Prostate gland (tissue), 2 donors: ENCODE measurements at regions not wholly inside any gene's neighbourhood (a gene's known extent, or its start where the extent isn't known, plus 50 kb on each side); places are given as distances from the start of the nearest gene placed in this dataset.

Experiments used
- POLR2A ChIP-seq: fragments of 450-650 bp; IDR thresholded peaks from one replicate; pipeline ENCODE4 v1.6.1; 2016; ENCODE audit warnings: antibody characterized with exemption, mild to moderate bottlenecking
- TF ChIP-seq, protein P1 (sequence below), 4 experiments: fragments of 200-600 bp in 2 of 4; fragments of 450-650 bp in 2 of 4; sonication (generic) in 2 of 4; IDR thresholded peaks; 1 replicate in 3 of 4; 2 replicates in 1 of 4; pipeline ENCODE4 v1.5.1; 2016 to 2019; ENCODE audit warnings: antibody characterized with exemption in 4 of 4, mild to moderate bottlenecking in 2 of 4, moderate library complexity in 2 of 4

DNA sequence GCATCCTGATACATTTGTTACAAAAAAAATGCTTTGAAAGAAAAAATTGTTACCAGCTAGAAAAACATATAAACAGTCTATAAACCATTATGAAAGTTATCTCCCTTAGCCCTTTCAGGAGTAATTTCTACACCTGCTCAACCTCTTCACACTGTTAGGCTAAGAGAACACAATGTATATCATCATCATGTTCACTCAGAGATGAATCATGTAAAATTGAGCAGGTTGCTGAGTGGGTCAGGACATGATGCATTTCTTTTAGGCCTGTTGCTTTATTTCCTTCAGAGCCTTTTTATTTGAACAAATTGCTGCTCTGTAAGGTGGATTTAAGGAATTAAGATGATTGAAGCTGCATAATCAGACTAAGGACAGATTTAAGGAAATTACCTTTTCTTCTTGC, 531.3 kb upstream of the MAN1A1 start:
- TF ChIP-seq, protein P1, sequence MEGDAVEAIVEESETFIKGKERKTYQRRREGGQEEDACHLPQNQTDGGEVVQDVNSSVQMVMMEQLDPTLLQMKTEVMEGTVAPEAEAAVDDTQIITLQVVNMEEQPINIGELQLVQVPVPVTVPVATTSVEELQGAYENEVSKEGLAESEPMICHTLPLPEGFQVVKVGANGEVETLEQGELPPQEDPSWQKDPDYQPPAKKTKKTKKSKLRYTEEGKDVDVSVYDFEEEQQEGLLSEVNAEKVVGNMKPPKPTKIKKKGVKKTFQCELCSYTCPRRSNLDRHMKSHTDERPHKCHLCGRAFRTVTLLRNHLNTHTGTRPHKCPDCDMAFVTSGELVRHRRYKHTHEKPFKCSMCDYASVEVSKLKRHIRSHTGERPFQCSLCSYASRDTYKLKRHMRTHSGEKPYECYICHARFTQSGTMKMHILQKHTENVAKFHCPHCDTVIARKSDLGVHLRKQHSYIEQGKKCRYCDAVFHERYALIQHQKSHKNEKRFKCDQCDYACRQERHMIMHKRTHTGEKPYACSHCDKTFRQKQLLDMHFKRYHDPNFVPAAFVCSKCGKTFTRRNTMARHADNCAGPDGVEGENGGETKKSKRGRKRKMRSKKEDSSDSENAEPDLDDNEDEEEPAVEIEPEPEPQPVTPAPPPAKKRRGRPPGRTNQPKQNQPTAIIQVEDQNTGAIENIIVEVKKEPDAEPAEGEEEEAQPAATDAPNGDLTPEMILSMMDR (IDR thresholded peaks at IDR 0.05), result no peak
- no peak for TF ChIP-seq POLR2A
